ENCODE measurements at regions not wholly inside any gene's neighbourhood (a gene's known extent, or its start where the extent isn't known, plus 50 kb on each side); places are given as distances from the start of the nearest gene placed in this dataset.

DNA sequence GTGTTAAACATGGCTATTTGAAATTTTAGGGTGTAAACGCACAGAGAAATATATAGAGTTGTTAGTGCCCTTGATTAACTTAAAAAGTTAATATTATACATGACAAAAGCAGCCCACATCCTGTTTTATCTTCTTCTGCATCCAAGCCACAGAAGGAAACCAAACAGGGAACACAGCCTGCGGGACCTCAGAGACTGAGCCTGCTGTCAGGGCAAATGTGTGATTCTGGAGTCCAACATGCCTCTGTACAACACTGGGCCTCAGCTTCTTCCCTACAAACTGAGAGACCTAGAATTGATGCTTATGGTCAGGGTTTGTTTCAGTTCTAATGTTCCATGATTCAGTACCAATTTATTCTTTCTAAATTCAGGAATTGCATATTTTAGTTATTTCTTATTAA is 404.7 kb downstream of the FBXO15 start:
- TF ChIP-seq, protein P1, sequence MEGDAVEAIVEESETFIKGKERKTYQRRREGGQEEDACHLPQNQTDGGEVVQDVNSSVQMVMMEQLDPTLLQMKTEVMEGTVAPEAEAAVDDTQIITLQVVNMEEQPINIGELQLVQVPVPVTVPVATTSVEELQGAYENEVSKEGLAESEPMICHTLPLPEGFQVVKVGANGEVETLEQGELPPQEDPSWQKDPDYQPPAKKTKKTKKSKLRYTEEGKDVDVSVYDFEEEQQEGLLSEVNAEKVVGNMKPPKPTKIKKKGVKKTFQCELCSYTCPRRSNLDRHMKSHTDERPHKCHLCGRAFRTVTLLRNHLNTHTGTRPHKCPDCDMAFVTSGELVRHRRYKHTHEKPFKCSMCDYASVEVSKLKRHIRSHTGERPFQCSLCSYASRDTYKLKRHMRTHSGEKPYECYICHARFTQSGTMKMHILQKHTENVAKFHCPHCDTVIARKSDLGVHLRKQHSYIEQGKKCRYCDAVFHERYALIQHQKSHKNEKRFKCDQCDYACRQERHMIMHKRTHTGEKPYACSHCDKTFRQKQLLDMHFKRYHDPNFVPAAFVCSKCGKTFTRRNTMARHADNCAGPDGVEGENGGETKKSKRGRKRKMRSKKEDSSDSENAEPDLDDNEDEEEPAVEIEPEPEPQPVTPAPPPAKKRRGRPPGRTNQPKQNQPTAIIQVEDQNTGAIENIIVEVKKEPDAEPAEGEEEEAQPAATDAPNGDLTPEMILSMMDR (IDR thresholded peaks at IDR 0.05), result no peak
- TF ChIP-seq POLR2AphosphoS5 (IDR thresholded peaks at IDR 0.05) (no peak), POLR2A (IDR thresholded peaks at IDR 0.05) (no peak), EP300 (IDR thresholded peaks at IDR 0.05) (no peak)

All from gastroesophageal sphincter (tissue), 3 donors.